Parathyroid adenoma (tissue), 2 donors: ENCODE measurements at regions not wholly inside any gene's neighbourhood (a gene's known extent, or its start where the extent isn't known, plus 50 kb on each side); places are given as distances from the start of the nearest gene placed in this dataset.

Experiments
- H2AFZ ChIP-seq: fragments of 300-600 bp; sonication (generic); one replicate; pipeline ENCODE4 v1.7.0; 2017; ENCODE audit warnings: antibody characterized with exemption, mild to moderate bottlenecking
- H3K27ac ChIP-seq: fragments of 300-600 bp; sonication (generic); one replicate; pipeline ENCODE4 v1.7.0; 2017
- H3K27me3 ChIP-seq: fragments of 300-600 bp; sonication (generic); one replicate; pipeline ENCODE4 v1.7.0; 2017; ENCODE audit warnings: low read length; ENCODE audit not compliant: control insufficient read depth, insufficient read depth
- H3K36me3 ChIP-seq: fragments of 300-600 bp; sonication (generic); one replicate; pipeline ENCODE4 v1.7.0; 2017; ENCODE audit warnings: low read length; ENCODE audit not compliant: control insufficient read depth, insufficient read depth
- H3K4me1 ChIP-seq: fragments of 300-600 bp; sonication (generic); one replicate; pipeline ENCODE4 v1.7.0; 2017; ENCODE audit warnings: control low read depth
- H3K4me2 ChIP-seq: fragments of 300-600 bp; sonication (generic); one replicate; pipeline ENCODE4 v1.7.0; 2017; ENCODE audit warnings: low read length
- H3K4me3 ChIP-seq: fragments of 300-600 bp; sonication (generic); one replicate; pipeline ENCODE4 v1.7.0; 2017; ENCODE audit warnings: low read depth, low read length
- H3K79me2 ChIP-seq: fragments of 300-600 bp; sonication (generic); one replicate; pipeline ENCODE4 v1.7.0; 2017; ENCODE audit warnings: control low read depth
- H3K9ac ChIP-seq: fragments of 300-600 bp; sonication (generic); one replicate; pipeline ENCODE4 v1.7.0; 2017; ENCODE audit warnings: mild to moderate bottlenecking
- H3K9me3 ChIP-seq: fragments of 300-600 bp; sonication (generic); one replicate; pipeline ENCODE4 v1.7.0; 2017; ENCODE audit warnings: low read length; ENCODE audit not compliant: control insufficient read depth
- TF ChIP-seq, protein P1 (sequence below): fragments of 300-600 bp; sonication (generic); IDR thresholded peaks from one replicate; pipeline ENCODE4 v1.7.0; 2017; ENCODE audit warnings: antibody characterized with exemption, mild to moderate bottlenecking
- donor health status: primary hyperparathyroidism.

DNA sequence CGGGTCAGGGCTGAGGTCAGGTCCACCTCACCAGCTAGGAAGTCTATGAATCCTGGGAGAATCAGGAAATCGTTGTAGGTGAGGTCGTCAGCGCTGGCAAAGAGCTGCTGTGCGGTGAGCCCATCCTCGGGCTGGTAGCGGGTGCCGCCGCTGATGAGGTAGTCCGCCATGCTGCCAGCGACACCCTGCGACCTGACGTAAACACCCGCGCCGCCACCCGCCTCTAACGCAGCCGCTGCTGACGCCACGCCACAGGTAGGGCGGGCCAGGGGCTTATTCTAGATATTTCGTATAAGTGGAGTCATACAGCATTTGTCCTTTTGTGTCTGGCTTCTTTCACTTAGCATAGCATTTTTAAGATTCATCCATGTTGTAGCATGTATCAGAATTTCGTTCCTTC, 220.2 kb upstream of the ATP6AP2 start:
- H3K27me3 ChIP-seq = no peaks in the 10 kb centered on the region

DNA sequence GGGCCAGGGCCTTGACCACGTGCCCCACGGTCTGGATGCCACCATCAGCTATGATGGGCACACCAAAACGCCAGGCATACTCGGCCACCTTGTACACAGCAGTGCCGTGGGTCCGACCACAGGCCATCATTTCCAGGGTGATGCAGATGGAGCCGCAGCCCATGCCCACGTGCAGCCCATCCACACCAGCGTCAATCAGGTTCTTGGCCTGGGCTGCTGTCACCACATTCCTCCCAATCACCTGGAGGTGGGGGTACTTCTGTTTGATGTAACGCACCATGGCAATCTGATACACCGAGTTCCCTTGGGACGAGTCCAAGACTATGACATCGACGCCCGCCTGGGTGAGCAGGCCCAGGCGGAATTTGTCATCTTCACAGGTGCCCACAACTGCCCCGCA, 221.2 kb upstream of the ATP6AP2 start:
- TF ChIP-seq, protein P1, sequence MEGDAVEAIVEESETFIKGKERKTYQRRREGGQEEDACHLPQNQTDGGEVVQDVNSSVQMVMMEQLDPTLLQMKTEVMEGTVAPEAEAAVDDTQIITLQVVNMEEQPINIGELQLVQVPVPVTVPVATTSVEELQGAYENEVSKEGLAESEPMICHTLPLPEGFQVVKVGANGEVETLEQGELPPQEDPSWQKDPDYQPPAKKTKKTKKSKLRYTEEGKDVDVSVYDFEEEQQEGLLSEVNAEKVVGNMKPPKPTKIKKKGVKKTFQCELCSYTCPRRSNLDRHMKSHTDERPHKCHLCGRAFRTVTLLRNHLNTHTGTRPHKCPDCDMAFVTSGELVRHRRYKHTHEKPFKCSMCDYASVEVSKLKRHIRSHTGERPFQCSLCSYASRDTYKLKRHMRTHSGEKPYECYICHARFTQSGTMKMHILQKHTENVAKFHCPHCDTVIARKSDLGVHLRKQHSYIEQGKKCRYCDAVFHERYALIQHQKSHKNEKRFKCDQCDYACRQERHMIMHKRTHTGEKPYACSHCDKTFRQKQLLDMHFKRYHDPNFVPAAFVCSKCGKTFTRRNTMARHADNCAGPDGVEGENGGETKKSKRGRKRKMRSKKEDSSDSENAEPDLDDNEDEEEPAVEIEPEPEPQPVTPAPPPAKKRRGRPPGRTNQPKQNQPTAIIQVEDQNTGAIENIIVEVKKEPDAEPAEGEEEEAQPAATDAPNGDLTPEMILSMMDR = no peak
- no peak overlapping the region for H3K4me2 ChIP-seq

More for the DNA sequence above, 220.2 kb upstream of the ATP6AP2 start:
- Histone ChIP-seq H3K79me2 (no peaks in the 10 kb centered on the region), H3K4me3 (no peak overlapping the region), H2AFZ (no peak overlapping the region), H3K4me2 (no peak overlapping the region), H3K9ac (no peak overlapping the region), H3K36me3 (no peaks in the 10 kb centered on the region), H3K4me1 (no peaks in the 10 kb centered on the region), H3K9me3 (no peaks in the 10 kb centered on the region), H3K27ac (no peak overlapping the region)
- TF ChIP-seq, protein P1 = no peak

DNA sequence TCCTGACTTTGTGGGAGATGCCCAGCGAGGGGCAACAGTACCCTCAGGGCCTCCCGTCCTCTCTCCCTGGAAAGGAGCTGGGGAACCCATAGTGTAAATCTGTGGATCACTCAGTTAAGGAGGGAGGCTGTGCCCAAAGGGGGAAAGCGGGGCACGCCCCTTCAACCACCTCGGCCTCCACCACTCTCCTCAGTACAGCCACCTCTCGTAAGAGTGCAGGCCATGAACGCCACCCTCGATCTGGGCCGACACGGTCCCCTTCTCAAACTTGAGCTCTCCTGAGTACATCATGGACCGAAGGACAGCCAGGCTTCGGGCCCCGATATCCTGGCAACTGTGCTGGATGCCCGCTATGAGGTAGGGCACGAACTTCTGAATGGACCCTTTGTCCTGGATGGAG, 221.8 kb upstream of the ATP6AP2 start:
- no peaks in the 10 kb centered on the region for H3K36me3 ChIP-seq
- no peak overlapping the region for H3K4me2 ChIP-seq
- no peak overlapping the region for H3K27ac ChIP-seq
- H3K4me3 ChIP-seq = no peak overlapping the region
- H2AFZ ChIP-seq = no peak overlapping the region
- no peaks in the 10 kb centered on the region for H3K4me1 ChIP-seq
- H3K9ac ChIP-seq = no peak overlapping the region
- no peaks in the 10 kb centered on the region for H3K27me3 ChIP-seq
- H3K9me3 ChIP-seq = no peaks in the 10 kb centered on the region
- no peaks in the 10 kb centered on the region for H3K79me2 ChIP-seq
- TF ChIP-seq, protein P1 = no peak

More for the DNA sequence above, 221.2 kb upstream of the ATP6AP2 start:
- H3K4me3 ChIP-seq = no peak overlapping the region
- H3K79me2 ChIP-seq = no peaks in the 10 kb centered on the region
- no peaks in the 10 kb centered on the region for H3K36me3 ChIP-seq
- H3K9ac ChIP-seq = no peak overlapping the region
- no peaks in the 10 kb centered on the region for H3K4me1 ChIP-seq
- H3K9me3 ChIP-seq = no peaks in the 10 kb centered on the region
- no peak overlapping the region for H3K27ac ChIP-seq
- H3K27me3 ChIP-seq = no peaks in the 10 kb centered on the region
- H2AFZ ChIP-seq = no peak overlapping the region

DNA sequence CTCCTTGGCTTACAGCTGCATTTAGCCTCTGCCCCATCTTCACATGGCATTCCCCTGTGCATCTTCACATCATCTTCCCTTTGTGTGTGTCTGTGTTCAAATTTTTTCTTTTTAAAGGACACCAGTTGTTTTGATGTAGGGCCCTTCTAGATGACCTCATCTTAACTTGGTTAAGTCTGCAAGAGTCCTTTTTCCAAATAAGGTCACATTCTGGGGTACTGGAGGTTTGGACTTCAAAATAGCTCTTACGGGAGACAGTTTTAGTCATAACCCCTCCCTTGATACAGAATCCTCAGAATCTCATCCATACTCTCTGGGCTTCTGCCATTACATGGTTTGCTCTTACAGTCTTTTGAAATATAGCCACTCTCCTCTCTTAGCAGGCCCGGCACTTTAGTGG, 231.5 kb upstream of the ATP6AP2 start:
- Histone ChIP-seq H3K27me3 (no peaks in the 10 kb centered on the region), H2AFZ (no peak overlapping the region), H3K9ac (no peak overlapping the region), H3K4me2 (no peak overlapping the region), H3K4me1 (no peaks in the 10 kb centered on the region), H3K36me3 (no peaks in the 10 kb centered on the region), H3K27ac (no peak overlapping the region), H3K9me3 (no peaks in the 10 kb centered on the region), H3K79me2 (no peaks in the 10 kb centered on the region), H3K4me3 (no peak overlapping the region)
- TF ChIP-seq, protein P1 = no peak

DNA sequence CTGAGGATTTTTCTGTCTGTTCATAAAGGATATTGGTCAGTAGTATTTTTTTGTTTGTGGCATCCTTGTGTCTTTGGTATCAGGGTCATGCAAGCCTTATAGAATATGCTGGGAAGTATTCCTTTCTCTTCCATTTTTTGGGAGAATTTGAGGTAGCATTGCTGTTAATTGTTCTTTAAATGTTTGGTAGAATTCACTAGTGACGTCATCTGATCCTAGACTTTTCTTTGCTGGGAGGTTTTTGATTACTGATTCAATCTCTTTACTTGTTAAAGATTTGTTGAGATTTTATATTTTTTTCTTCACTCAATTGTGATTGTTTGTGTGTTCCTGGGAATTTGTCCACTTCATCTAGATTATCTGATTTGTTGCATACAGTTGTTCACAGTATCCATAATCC, 234.4 kb upstream of the ATP6AP2 start:
- Histone ChIP-seq H3K9me3 (no peaks in the 10 kb centered on the region), H3K9ac (no peak overlapping the region), H3K36me3 (no peaks in the 10 kb centered on the region), H3K27ac (no peak overlapping the region), H2AFZ (no peak overlapping the region), H3K27me3 (no peaks in the 10 kb centered on the region), H3K4me2 (no peak overlapping the region), H3K4me3 (no peak overlapping the region), H3K4me1 (no peaks in the 10 kb centered on the region), H3K79me2 (no peaks in the 10 kb centered on the region)
- TF ChIP-seq, protein P1 = no peak
